Testis (tissue), 2 donors: ENCODE measurements at regions not wholly inside any gene's neighbourhood (a gene's known extent, or its start where the extent isn't known, plus 50 kb on each side); places are given as distances from the start of the nearest gene placed in this dataset.

Source experiments
- DNase-seq: peaks from one replicate; pipeline ENCODE4 v3.0.0-alpha.2; 2019
- H3K27ac ChIP-seq, 2 donors: fragments of 200-600 bp; sonication (generic); one replicate each; pipeline ENCODE4 v1.5.1; 2019
- H3K27me3 ChIP-seq: fragments of 200-600 bp; sonication (generic); one replicate; pipeline ENCODE4 v1.5.1; 2019
- H3K36me3 ChIP-seq: fragments of 200-600 bp; sonication (generic); one replicate; pipeline ENCODE4 v1.5.1; 2017; ENCODE audit warnings: low read depth; ENCODE audit errors: missing control alignments
- H3K4me1 ChIP-seq: fragments of 200-600 bp; sonication (generic); one replicate; pipeline ENCODE4 v1.5.1; 2019
- H3K4me3 ChIP-seq, 2 donors: fragments of 200-600 bp; sonication (generic); one replicate each; pipeline ENCODE4 v1.5.1; 2017 to 2019
- H3K9me3 ChIP-seq: fragments of 200-600 bp; sonication (generic); one replicate; pipeline ENCODE4 v1.5.1; 2017
- POLR2A ChIP-seq: fragments of 450-650 bp; IDR thresholded peaks from one replicate; pipeline ENCODE4 v1.6.1; 2017; ENCODE audit warnings: antibody characterized with exemption, mild to moderate bottlenecking, moderate library complexity
- WGBS, 2 donors: methylation state at CpG; one replicate each; pipeline ENCODE4 v1.1.5; 2018; 5-methylcytosine and 5-hydroxymethylcytosine counted together
- intact Hi-C: fragments of 100-400 bp; cut with DNase I; formaldehyde crosslinking; loops from one replicate; pipeline ENCODE4 v1.15.1; 2023; ENCODE audit warnings: low total_unique reads
- TF ChIP-seq, protein P1 (sequence below), 3 experiments: fragments of 450-650 bp in 2 of 3; fragments of 200-600 bp in 1 of 3; sonication (generic) in 1 of 3; IDR thresholded peaks; one replicate each; pipeline ENCODE4 v1.5.1; 2016 to 2019; ENCODE audit warnings: antibody characterized with exemption in 3 of 3, mild to moderate bottlenecking in 2 of 3, moderate library complexity in 1 of 3

DNA sequence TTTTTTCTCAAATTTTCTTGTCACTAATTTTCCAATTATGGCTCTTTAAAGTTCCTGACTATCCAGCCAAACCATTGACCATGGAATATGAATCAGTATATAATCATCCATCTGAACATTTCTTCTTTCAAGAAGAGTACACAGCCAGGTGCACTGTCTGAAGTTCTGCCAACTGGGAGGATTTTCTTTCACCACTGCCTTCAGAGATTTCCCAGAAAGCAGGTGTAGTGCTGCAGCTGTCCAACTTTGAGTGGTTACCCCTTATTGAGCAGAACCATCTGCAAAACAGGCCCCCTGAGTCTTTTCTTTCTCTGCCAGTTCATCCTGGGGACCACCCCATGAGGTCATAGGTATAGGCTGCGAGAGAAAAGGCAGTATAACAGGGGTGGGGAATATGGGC, 1213.2 kb downstream of the RAPGEF2 start:
- Histone ChIP-seq H3K36me3 (no peaks in the 10 kb centered on the region), H3K27ac (no peak overlapping the region), H3K27me3 (no peaks in the 10 kb centered on the region), H3K9me3 (no peaks in the 10 kb centered on the region), H3K4me1 (no peaks in the 10 kb centered on the region), H3K4me3 (no peak overlapping the region)
- no peak for TF ChIP-seq POLR2A
- TF ChIP-seq, protein P1, sequence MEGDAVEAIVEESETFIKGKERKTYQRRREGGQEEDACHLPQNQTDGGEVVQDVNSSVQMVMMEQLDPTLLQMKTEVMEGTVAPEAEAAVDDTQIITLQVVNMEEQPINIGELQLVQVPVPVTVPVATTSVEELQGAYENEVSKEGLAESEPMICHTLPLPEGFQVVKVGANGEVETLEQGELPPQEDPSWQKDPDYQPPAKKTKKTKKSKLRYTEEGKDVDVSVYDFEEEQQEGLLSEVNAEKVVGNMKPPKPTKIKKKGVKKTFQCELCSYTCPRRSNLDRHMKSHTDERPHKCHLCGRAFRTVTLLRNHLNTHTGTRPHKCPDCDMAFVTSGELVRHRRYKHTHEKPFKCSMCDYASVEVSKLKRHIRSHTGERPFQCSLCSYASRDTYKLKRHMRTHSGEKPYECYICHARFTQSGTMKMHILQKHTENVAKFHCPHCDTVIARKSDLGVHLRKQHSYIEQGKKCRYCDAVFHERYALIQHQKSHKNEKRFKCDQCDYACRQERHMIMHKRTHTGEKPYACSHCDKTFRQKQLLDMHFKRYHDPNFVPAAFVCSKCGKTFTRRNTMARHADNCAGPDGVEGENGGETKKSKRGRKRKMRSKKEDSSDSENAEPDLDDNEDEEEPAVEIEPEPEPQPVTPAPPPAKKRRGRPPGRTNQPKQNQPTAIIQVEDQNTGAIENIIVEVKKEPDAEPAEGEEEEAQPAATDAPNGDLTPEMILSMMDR (IDR thresholded peaks at IDR 0.05): no peak
- WGBS, 2 donors: 93 to 100% methylated on average over 1 of the region's 1 CpG
- no peak for DNase-seq
- intact Hi-C loops: no loop called here

DNA sequence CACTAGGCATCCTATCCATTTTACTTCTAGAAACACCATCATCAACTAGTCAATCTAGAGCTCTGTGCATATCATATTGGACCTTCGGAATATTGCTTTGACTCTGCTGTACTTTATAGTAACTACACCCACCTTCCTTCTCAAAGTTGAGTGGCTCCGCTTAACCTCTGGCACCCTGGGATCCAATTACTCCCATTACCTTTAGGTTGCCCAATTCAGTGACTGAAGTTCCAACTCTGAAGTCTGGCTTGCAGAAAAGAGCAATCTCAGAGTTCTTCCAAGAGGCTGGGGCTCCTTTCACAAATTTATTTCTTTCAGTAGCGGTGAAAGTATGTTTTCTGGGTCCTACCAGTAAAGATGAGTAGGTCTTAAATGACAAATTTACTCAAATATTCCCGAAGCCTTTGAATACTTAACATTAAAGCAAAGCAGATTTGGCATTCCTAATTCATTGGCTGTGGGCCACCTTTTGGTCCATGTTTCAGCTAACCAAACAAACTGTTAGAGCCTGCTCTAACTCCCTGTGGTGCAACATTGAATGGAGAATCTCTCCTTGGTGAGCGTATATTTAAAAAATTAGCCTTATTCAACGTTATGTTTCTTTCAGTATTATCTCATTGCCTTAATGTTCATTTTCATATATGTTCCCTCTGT, 1215.8 kb downstream of the RAPGEF2 start:
- 83 to 89% methylated on average over 6 of the region's 6 CpGs for WGBS, 2 donors
- no peak overlapping the region for H3K27ac ChIP-seq
- no peak for DNase-seq

DNA sequence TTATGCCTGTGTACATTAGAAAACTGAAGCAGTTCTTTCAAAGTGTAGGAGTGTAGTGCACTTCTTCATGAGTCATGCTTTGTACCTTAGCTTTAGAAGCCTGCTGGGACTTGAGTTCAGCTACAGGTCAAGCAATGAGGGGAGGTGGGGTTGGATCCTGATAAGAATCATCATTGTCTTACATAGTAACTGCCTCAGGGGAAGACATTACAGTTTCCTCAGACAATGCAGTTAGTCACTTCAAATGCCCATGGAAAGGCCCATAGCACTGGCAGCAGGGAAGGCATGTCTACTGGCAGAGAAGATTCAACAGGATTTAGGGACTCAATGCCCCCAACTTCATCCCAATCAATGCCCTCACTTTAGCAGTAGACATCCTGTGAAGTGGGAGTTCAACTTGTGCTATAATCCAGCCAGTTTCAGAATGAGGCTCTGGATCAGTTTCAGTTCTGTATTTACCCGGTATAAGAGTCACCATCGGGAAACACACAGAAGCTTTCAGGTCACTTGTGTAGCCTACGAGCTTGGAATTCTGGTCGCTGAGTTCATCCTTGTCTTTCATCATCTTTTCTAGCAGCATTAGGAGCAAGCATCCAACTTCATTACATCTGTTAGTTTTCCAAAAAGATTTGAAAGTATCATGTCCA, 1216.5 kb downstream of the RAPGEF2 start:
- no peak for TF ChIP-seq POLR2A
- TF ChIP-seq, protein P1 (IDR thresholded peaks at IDR 0.05): no peak
- no peaks in the 10 kb centered on the region for H3K4me1 ChIP-seq
- intact Hi-C loops: no loop called here
- H3K27ac ChIP-seq: no peak overlapping the region
- H3K27me3 ChIP-seq: no peaks in the 10 kb centered on the region
- no peak for DNase-seq
- no peaks in the 10 kb centered on the region for H3K36me3 ChIP-seq
- no peaks in the 10 kb centered on the region for H3K9me3 ChIP-seq
- WGBS, 2 donors: 73 to 86% methylated on average over 4 of the region's 4 CpGs
- H3K4me3 ChIP-seq: no peak overlapping the region

More for the DNA sequence above, 1215.8 kb downstream of the RAPGEF2 start:
- Histone ChIP-seq H3K27me3 (no peaks in the 10 kb centered on the region), H3K36me3 (no peaks in the 10 kb centered on the region), H3K9me3 (no peaks in the 10 kb centered on the region), H3K4me1 (no peaks in the 10 kb centered on the region), H3K4me3 (no peak overlapping the region)
- intact Hi-C loops: no loop called here
- TF ChIP-seq, protein P1 (IDR thresholded peaks at IDR 0.05): no peak
- no peak for TF ChIP-seq POLR2A

DNA sequence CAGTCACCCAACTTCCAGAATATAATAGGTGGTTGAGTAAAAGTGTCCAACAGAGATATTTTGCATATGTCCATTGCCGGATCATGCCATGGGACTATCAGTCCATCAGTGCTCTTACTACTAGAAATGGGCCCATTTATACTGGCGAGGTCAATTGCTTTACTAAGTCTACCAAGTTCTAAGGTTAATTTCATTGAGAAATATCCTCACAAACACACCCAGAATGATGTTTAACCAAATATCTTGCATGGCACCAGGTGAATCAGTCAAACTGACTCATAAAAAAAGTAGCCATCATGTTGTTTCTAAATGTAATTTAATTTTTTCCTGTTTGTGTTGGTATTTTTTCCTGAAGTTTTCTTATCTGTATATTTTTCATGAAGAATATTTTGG, 1217.0 kb downstream of the RAPGEF2 start:
- DNase-seq: no peak
- H3K27me3 ChIP-seq: no peaks in the 10 kb centered on the region
- intact Hi-C loops: no loop called here
- no peak overlapping the region for H3K27ac ChIP-seq
- WGBS, 2 donors: 90 to 95% methylated on average over 2 of the region's 2 CpGs
- no peaks in the 10 kb centered on the region for H3K9me3 ChIP-seq
- no peaks in the 10 kb centered on the region for H3K4me1 ChIP-seq
- no peaks in the 10 kb centered on the region for H3K36me3 ChIP-seq
- no peak for TF ChIP-seq POLR2A
- TF ChIP-seq, protein P1 (IDR thresholded peaks at IDR 0.05): no peak
- H3K4me3 ChIP-seq: no peak overlapping the region

DNA sequence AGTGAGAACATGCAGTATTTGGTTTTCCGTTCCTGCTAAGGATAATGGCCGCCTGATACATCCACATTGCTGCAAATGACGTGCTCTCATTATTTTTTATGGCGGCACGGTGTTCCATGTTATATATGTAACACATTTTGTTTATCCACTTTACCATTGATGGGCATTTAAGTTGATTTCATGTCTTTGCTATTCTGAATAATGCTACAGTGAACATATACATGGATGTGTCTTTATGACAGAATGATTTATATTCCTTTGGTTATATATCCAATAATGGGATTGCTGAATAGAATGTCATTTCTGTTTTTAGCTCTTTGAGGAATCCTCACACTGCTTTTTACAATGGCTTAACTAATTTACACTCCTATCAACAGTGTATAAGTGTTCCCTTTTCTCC, 1223.2 kb downstream of the RAPGEF2 start:
- no peak overlapping the region for H3K4me3 ChIP-seq
- H3K27ac ChIP-seq: no peak overlapping the region
- TF ChIP-seq POLR2A: no peak
- TF ChIP-seq, protein P1 (IDR thresholded peaks at IDR 0.05): no peak
- intact Hi-C loops: no loop called here
- H3K27me3 ChIP-seq: no peaks in the 10 kb centered on the region
- no peaks in the 10 kb centered on the region for H3K9me3 ChIP-seq
- DNase-seq: no peak
- 69 to 75% methylated on average over 5 of the region's 5 CpGs for WGBS, 2 donors
- no peaks in the 10 kb centered on the region for H3K4me1 ChIP-seq
- no peaks in the 10 kb centered on the region for H3K36me3 ChIP-seq
